ENCODE measurements at regions not wholly inside any gene's neighbourhood (a gene's known extent, or its start where the extent isn't known, plus 50 kb on each side); places are given as distances from the start of the nearest gene placed in this dataset.

GRCh38 chr12:92529944-92530343, 172.8 kb upstream of the PLEKHG7 start:
- DNase-seq (ENCODE audit: low spot score in 2 of 2) (no peak), ATAC-seq (replicated peaks; ENCODE audit: extremely low read depth, poor library complexity, severe bottlenecking) (no peak)
- Mint-ChIP-seq H3K4me1 (peaks cover 4% of the 10 kb centered on the region), H3K4me3 (no peak overlapping the region), H3K27me3 (no peaks in the 10 kb centered on the region), H3K27ac (ENCODE audit: low read depth) (peak overlapping the region; percentile 12), H3K36me3 (ENCODE audit: insufficient read depth) (peaks cover 2% of the 10 kb centered on the region), H3K9me3 (no peaks in the 10 kb centered on the region)

GRCh38 chr12:92528586-92528985, 174.2 kb upstream of the PLEKHG7 start:
- ATAC-seq (replicated peaks; ENCODE audit: extremely low read depth, poor library complexity, severe bottlenecking) (no peak), DNase-seq (ENCODE audit: low spot score in 2 of 2) (no peak)
- Mint-ChIP-seq H3K4me3 (no peak overlapping the region), H3K9me3 (peaks cover 6% of the 10 kb centered on the region), H3K27me3 (no peaks in the 10 kb centered on the region), H3K36me3 (ENCODE audit: insufficient read depth) (peaks cover 2% of the 10 kb centered on the region), H3K27ac (ENCODE audit: low read depth) (no peak overlapping the region), H3K4me1 (peaks cover 18% of the 10 kb centered on the region)

DNA sequence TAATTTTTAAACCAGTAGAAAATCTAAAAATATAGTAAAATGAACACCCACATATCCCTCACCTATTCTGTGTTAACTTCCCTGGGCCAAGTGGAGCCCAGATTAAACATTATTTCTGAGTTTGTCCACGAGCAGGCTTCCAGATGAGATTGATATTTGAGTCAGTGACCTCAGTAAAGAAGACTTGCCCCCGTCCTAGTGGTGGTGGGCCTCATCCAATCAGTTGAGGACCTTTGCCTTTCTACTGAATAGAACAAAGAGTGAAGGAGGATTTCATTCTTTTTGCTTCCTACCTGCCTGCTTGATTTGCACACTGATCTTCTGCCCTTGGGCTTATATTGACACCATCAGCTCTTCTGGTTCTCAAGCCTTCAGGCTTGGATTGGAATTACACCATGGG, 174.7 kb upstream of the PLEKHG7 start:
- Mint-ChIP-seq H3K9me3 (peaks cover 6% of the 10 kb centered on the region), H3K36me3 (ENCODE audit: insufficient read depth) (no peaks in the 10 kb centered on the region), H3K27me3 (no peaks in the 10 kb centered on the region), H3K4me1 (peaks cover 18% of the 10 kb centered on the region), H3K27ac (ENCODE audit: low read depth) (no peak overlapping the region), H3K4me3 (no peak overlapping the region)
- ATAC-seq (replicated peaks; ENCODE audit: extremely low read depth, poor library complexity, severe bottlenecking) (no peak), DNase-seq (ENCODE audit: low spot score in 2 of 2) (no peak)

- no peak for DNase-seq (ENCODE audit: low spot score in 2 of 2)
- no peak for ATAC-seq (replicated peaks; ENCODE audit: extremely low read depth, poor library complexity, severe bottlenecking)
- Mint-ChIP-seq H3K9me3 (peaks cover 6% of the 10 kb centered on the region), H3K36me3 (ENCODE audit: insufficient read depth) (no peaks in the 10 kb centered on the region), H3K27ac (ENCODE audit: low read depth) (peak overlapping the region; percentile 81), H3K4me3 (peak overlapping the region; percentile 33), H3K27me3 (no peaks in the 10 kb centered on the region), H3K4me1 (peaks cover 22% of the 10 kb centered on the region)
Observed at GRCh38 chr12:92524489-92524888, 178.3 kb upstream of the PLEKHG7 start.

- Mint-ChIP-seq H3K36me3 (ENCODE audit: insufficient read depth) (peaks cover 2% of the 10 kb centered on the region), H3K4me1 (peaks cover 36% of the 10 kb centered on the region), H3K27ac (ENCODE audit: low read depth) (no peak overlapping the region), H3K27me3 (no peaks in the 10 kb centered on the region), H3K9me3 (peaks cover 6% of the 10 kb centered on the region), H3K4me3 (no peak overlapping the region)
- DNase-seq (ENCODE audit: low spot score in 2 of 2): no peak
- no peak for ATAC-seq (replicated peaks; ENCODE audit: extremely low read depth, poor library complexity, severe bottlenecking)
Observed at GRCh38 chr12:92520511-92520910, 182.3 kb upstream of the PLEKHG7 start.

DNA sequence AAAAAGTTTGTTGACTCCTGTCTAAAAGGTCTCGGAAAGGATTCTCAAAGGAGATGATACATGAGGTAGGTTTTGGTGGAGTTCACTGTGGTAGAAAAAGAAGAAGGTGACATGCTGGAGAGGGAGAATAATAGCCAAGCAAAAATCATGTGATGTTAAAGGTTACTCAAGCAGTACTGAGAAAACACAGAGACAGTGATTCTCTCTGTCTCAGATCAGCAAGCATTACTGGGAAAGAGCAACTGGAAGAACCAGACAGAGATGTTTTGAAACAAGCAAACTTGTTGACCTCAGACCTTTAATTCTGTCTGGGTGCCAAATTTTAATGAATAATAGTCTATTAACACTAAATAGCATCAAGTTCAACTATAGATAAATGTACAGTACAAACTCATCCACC, 183.5 kb upstream of the PLEKHG7 start:
- Mint-ChIP-seq H3K4me1 (peaks cover 27% of the 10 kb centered on the region), H3K27ac (ENCODE audit: low read depth) (peak overlapping the region; percentile 32), H3K4me3 (no peak overlapping the region), H3K27me3 (no peaks in the 10 kb centered on the region), H3K9me3 (peaks cover 1% of the 10 kb centered on the region), H3K36me3 (ENCODE audit: insufficient read depth) (peaks cover 2% of the 10 kb centered on the region)
- DNase-seq (ENCODE audit: low spot score in 2 of 2): no peak
- no peak for ATAC-seq (replicated peaks; ENCODE audit: extremely low read depth, poor library complexity, severe bottlenecking)

GRCh38 chr12:92518071-92518470, 184.7 kb upstream of the PLEKHG7 start:
- ATAC-seq (replicated peaks; ENCODE audit: extremely low read depth, poor library complexity, severe bottlenecking): no peak
- Mint-ChIP-seq H3K36me3 (ENCODE audit: insufficient read depth) (peaks cover 2% of the 10 kb centered on the region), H3K4me1 (peaks cover 19% of the 10 kb centered on the region), H3K27me3 (no peaks in the 10 kb centered on the region), H3K27ac (ENCODE audit: low read depth) (no peak overlapping the region), H3K4me3 (no peak overlapping the region), H3K9me3 (no peaks in the 10 kb centered on the region)
- DNase-seq (ENCODE audit: low spot score in 2 of 2): no peak

- H3K27me3 Mint-ChIP-seq: no peaks in the 10 kb centered on the region
- peaks cover 2% of the 10 kb centered on the region for H3K36me3 Mint-ChIP-seq (ENCODE audit: insufficient read depth)
- H3K9me3 Mint-ChIP-seq: no peaks in the 10 kb centered on the region
- no peak overlapping the region for H3K4me3 Mint-ChIP-seq
- DNase-seq (ENCODE audit: low spot score in 2 of 2): no peak
- H3K27ac Mint-ChIP-seq (ENCODE audit: low read depth): peak overlapping the region; percentile 35
- no peak for ATAC-seq (replicated peaks; ENCODE audit: extremely low read depth, poor library complexity, severe bottlenecking)
- H3K4me1 Mint-ChIP-seq: peaks cover 19% of the 10 kb centered on the region
Observed at GRCh38 chr12:92516277-92516600, 186.6 kb upstream of the PLEKHG7 start.

- H3K27me3 Mint-ChIP-seq: no peaks in the 10 kb centered on the region
- H3K36me3 Mint-ChIP-seq (ENCODE audit: insufficient read depth): peaks cover 2% of the 10 kb centered on the region
- H3K27ac Mint-ChIP-seq (ENCODE audit: low read depth): no peak overlapping the region
- DNase-seq (ENCODE audit: low spot score in 2 of 2) (no peak), ATAC-seq (replicated peaks; ENCODE audit: extremely low read depth, poor library complexity, severe bottlenecking) (no peak)
- H3K4me3 Mint-ChIP-seq: no peak overlapping the region
- H3K4me1 Mint-ChIP-seq: peaks cover 9% of the 10 kb centered on the region
- H3K9me3 Mint-ChIP-seq: peaks cover 6% of the 10 kb centered on the region
Observed at GRCh38 chr12:92513231-92513730, 189.5 kb upstream of the PLEKHG7 start.

DNA sequence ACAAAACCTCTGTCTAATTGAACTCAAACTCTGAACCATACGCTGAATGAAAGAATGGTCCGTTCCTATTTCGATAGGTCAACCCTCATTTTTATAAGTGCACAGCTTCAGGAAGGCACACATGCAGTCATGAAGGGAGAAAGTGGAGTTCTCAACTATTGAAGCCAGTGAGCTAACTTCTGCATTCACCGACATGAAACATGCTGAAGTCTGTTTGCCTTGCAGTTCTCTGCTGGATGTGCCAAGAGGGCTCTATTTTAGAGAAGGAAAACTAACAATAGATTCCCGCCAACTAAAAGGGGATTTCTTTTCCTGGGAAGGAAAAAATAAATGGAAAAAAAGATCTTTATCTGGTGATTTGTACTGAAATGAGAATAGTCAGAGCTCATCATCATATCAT, 191.0 kb upstream of the PLEKHG7 start:
- DNase-seq (ENCODE audit: low spot score in 2 of 2) (no peak), ATAC-seq (replicated peaks; ENCODE audit: extremely low read depth, poor library complexity, severe bottlenecking) (no peak)
- peaks cover 6% of the 10 kb centered on the region for H3K9me3 Mint-ChIP-seq
- no peak overlapping the region for H3K4me3 Mint-ChIP-seq
- H3K4me1 Mint-ChIP-seq: peaks cover 9% of the 10 kb centered on the region
- peaks cover 2% of the 10 kb centered on the region for H3K36me3 Mint-ChIP-seq (ENCODE audit: insufficient read depth)
- H3K27ac Mint-ChIP-seq (ENCODE audit: low read depth): no peak overlapping the region
- no peaks in the 10 kb centered on the region for H3K27me3 Mint-ChIP-seq

GRCh38 chr12:92509156-92509738, 193.5 kb upstream of the PLEKHG7 start:
- Mint-ChIP-seq H3K27ac (ENCODE audit: low read depth) (no peak overlapping the region), H3K4me3 (no peak overlapping the region), H3K4me1 (peaks cover 14% of the 10 kb centered on the region), H3K9me3 (peaks cover 6% of the 10 kb centered on the region), H3K27me3 (no peaks in the 10 kb centered on the region), H3K36me3 (ENCODE audit: insufficient read depth) (peaks cover 3% of the 10 kb centered on the region)
- DNase-seq (ENCODE audit: low spot score in 2 of 2) (no peak), ATAC-seq (replicated peaks; ENCODE audit: extremely low read depth, poor library complexity, severe bottlenecking) (no peak)

- peaks cover 6% of the 10 kb centered on the region for H3K9me3 Mint-ChIP-seq
- H3K27ac Mint-ChIP-seq (ENCODE audit: low read depth): peak overlapping the region; percentile 92
- H3K27me3 Mint-ChIP-seq: no peaks in the 10 kb centered on the region
- H3K36me3 Mint-ChIP-seq (ENCODE audit: insufficient read depth): peaks cover 3% of the 10 kb centered on the region
- DNase-seq (ENCODE audit: low spot score in 2 of 2): no peak
- no peak for ATAC-seq (replicated peaks; ENCODE audit: extremely low read depth, poor library complexity, severe bottlenecking)
- H3K4me1 Mint-ChIP-seq: peaks cover 29% of the 10 kb centered on the region
- H3K4me3 Mint-ChIP-seq: no peak overlapping the region
Observed at GRCh38 chr12:92506891-92507290, 195.9 kb upstream of the PLEKHG7 start.

- H3K4me1 Mint-ChIP-seq: peaks cover 29% of the 10 kb centered on the region
- H3K4me3 Mint-ChIP-seq: no peak overlapping the region
Observed at GRCh38 chr12:92506460-92506859, 196.3 kb upstream of the PLEKHG7 start.

More at GRCh38 chr12:92506460-92506859, 196.3 kb upstream of the PLEKHG7 start:
- no peak for DNase-seq (ENCODE audit: low spot score in 2 of 2)
- Mint-ChIP-seq H3K36me3 (ENCODE audit: insufficient read depth) (peaks cover 3% of the 10 kb centered on the region), H3K27me3 (no peaks in the 10 kb centered on the region), H3K9me3 (peaks cover 6% of the 10 kb centered on the region), H3K27ac (ENCODE audit: low read depth) (peak overlapping the region; percentile 92)
- no peak for ATAC-seq (replicated peaks; ENCODE audit: extremely low read depth, poor library complexity, severe bottlenecking)

Data from central memory CD8-positive, alpha-beta T cell (primary cell).